CD4-positive, alpha-beta T cell treated with Interleukin-17A for 1 hour (primary cell): ENCODE measurements at regions not wholly inside any gene's neighbourhood (a gene's known extent, or its start where the extent isn't known, plus 50 kb on each side); places are given as distances from the start of the nearest gene placed in this dataset.

Experiments used
- DNase-seq: peaks from one replicate; pipeline ENCODE4 v3.0.0-alpha.2; 2020

GRCh38 chr1:56019472-56019871 lies 559.9 kb downstream of the PLPP3 start:
- DNase-seq = no peak

GRCh38 chr1:56017336-56017735 lies 562.0 kb downstream of the PLPP3 start:
- DNase-seq = no peak

GRCh38 chr1:56003846-56004245 lies 575.5 kb downstream of the PLPP3 start:
- DNase-seq = no peak

- DNase-seq = no peak
Measured at GRCh38 chr1:56002231-56002630, 577.1 kb downstream of the PLPP3 start.

- DNase-seq = no peak
Measured at GRCh38 chr1:56000424-56000823, 578.9 kb downstream of the PLPP3 start.

GRCh38 chr1:55997536-55997935 lies 581.8 kb downstream of the PLPP3 start:
- DNase-seq = no peak

GRCh38 chr1:55993646-55994318 lies 585.6 kb downstream of the PLPP3 start:
- no peak for DNase-seq

- no peak for DNase-seq
Measured at GRCh38 chr1:55990007-55990406, 589.4 kb downstream of the PLPP3 start.

GRCh38 chr1:55988963-55989452 lies 590.4 kb downstream of the PLPP3 start:
- DNase-seq = no peak

- DNase-seq = no peak
Measured at GRCh38 chr1:55987491-55988249, 591.7 kb downstream of the PLPP3 start.

- DNase-seq = no peak
Measured at GRCh38 chr1:55986003-55986402, 593.4 kb downstream of the PLPP3 start.

- no peak for DNase-seq
Measured at GRCh38 chr1:55981010-55981650, 598.2 kb downstream of the PLPP3 start.

GRCh38 chr1:55980582-55980981 lies 598.8 kb downstream of the PLPP3 start:
- no peak for DNase-seq

- no peak for DNase-seq
Measured at GRCh38 chr1:55974714-55975441, 604.5 kb downstream of the PLPP3 start.

GRCh38 chr1:55970526-55971110 lies 608.7 kb downstream of the PLPP3 start:
- DNase-seq = no peak

GRCh38 chr1:55969322-55969721 lies 610.0 kb downstream of the PLPP3 start:
- DNase-seq = no peak

- DNase-seq = no peak
Measured at GRCh38 chr1:55968661-55969060, 610.7 kb downstream of the PLPP3 start.

- no peak for DNase-seq
Measured at GRCh38 chr1:55965981-55966461, 613.3 kb downstream of the PLPP3 start.

GRCh38 chr1:55962472-55962871 lies 616.9 kb downstream of the PLPP3 start:
- DNase-seq = no peak

- no peak for DNase-seq
Measured at GRCh38 chr1:55959136-55959548, 620.2 kb downstream of the PLPP3 start.

GRCh38 chr1:55958498-55958897 lies 620.9 kb downstream of the PLPP3 start:
- no peak for DNase-seq

GRCh38 chr1:55957276-55957675 lies 622.1 kb downstream of the PLPP3 start:
- DNase-seq = no peak
